ENCODE measurements at regions not wholly inside any gene's neighbourhood (a gene's known extent, or its start where the extent isn't known, plus 50 kb on each side); places are given as distances from the start of the nearest gene placed in this dataset.
"Not testable (repeated sequence)": the region's sequence is repeated elsewhere in the genome, so short reads cannot be mapped to it uniquely, and the experiment has no call there.

DNA sequence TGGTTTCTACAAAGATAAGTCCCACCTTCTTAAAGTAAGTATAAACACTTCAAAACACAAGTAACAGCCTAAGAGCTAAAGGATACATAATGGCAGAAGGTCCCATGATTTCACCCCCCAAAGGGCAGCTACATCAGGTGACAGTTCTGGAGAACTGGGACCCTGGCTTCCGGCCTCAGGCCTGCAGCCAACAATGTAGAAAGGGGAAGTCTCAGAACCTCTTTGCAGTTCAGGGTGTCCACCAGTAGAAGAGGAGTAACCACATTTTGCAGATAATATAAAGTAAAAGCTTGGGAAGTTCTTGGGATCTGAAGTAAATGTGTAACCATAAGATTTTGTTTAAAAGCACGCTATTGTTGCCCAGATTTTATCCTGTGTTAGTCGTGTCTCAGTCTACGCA, 267.4 kb upstream of the VLDLR start:
- no peak for DNase-seq (ENCODE audit: low read depth, low spot score)

DNA sequence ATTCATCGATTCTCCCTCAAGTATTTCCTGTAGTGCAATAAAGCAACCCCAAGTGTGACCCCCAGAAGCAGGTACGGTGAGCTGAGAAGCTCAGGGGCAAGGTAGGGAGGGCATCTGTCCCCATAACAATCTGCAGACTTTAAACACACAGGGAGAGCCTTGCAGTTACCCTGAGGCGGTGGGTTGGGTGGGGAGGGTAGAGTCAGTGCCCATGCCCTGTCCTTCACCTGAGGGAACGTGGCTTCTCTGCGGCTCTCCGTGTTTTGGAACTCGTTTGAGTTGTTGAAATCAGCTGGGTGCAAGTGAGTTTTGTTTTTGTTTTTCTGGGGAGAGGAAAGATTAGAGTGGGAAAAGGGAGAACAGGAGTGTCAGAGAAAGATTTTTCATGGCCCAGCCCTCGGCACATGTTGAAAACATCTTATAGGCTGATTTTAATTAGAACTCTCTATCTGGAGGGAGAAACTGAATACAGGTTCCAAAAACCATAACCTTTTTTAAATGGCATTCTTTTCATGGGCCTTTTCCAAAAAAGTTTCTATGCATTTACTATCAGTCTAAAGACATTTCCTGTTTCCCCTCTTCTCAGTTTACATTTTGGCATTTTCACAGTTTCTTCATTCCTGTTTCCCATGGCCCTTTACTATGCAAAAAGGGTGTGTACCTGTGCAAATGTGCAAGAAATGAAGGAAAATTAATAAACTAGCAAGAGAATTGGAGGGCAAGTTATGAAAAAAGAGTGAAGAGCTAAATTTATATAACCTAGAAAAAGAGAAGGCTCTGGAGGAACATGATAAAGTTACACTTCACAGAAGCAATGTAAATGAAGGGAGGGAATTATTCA, 266.5 kb upstream of the VLDLR start:
- no peak for DNase-seq (ENCODE audit: low read depth, low spot score)

DNA sequence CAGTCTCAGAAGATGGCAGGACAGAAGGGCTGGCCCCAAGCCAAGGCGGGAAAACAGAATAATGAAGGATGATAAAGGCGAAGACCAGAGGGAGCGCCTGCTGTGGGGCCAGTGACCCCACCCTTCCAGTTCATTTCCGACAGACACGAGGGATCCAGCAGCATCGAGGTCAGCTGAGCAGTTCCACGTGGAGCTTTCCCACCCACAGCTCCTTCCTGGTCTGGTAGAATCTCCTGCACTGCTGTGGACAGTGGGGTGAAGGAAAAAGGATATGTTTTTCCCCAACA, 265.9 kb upstream of the VLDLR start:
- DNase-seq (ENCODE audit: low read depth, low spot score): no peak

DNA sequence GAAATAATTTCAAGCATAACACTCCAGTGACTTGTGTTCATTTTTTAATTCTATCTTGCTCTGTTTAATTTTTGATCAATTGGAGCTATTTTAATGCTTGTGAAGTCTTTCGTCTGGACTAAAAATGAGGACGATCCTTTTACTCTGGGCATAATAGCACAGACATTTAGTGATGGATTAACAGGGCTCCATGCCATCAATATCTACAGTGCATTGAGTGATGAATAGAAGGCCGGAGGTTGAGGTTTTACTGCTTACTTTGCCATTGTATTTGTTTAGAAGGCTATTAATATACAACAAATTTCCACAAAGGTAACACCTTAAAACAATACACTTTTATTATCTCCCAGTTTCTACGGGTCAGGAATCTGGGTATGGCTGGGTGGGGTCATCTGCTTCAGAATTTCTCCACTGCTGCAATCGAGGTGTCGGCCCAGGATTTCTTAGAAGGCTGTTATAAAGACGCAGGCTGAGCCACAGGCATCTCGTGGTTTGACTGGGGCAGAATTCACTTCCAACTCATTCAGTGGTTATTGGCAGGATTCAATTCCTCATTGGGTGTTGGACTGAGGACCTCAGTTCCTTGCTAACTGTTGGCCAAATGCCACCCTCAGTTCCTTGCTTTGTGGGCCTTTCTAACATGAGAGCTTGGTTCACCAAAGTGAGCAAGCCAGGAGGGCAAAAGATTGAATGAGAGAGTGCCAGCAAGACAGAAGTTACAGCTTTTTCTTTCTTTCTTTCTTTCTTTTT, 265.4 kb upstream of the VLDLR start:
- no peak for DNase-seq (ENCODE audit: low read depth, low spot score)

DNA sequence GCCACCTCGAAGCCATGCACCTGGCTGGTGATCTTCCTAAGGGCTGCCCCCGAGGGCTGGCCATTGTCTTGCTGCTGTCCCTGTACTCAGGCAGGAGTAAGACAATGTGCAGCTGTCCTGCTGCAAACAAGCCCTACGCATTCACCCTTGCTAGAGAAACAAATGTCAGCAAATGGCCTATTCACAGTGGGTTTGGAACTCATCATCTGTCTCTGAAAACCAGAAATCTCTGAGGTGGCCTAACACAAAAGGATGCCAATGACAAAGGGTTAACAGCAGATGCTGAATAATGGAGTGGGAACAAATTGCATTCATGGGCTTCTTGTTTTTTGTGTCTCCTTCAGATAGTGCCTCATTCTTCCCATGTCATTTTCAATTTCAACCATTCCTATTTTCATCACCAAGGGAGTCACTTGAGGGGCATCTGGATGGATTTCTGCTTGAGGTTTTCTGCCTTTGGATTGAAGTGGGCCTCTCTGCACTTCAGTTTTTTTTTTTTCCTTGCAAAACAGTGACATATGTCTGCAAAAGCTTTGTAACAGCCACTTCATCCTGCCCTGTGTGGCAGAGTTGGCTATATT, 261.6 kb upstream of the VLDLR start:
- no peak for DNase-seq (ENCODE audit: low read depth, low spot score)

DNA sequence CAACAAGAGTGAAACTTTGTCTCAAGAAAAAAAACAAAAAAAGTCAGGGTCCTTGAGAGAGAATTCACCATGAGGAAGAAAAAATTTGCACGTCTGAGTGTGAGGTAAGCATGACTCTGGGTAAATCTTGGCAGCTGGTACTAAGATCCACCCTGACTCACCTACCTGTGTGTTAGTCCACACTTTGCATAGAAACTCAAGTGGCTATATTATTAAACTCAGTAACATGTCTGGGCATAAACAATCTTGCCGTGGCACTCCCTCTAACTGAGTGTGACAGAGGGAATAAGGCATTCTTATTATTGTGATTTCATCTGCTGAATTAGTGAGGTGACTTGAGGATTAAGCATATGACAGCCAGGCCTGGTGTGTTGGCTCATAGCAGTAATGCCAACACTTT, 259.4 kb upstream of the VLDLR start:
- no peak for DNase-seq (ENCODE audit: low read depth, low spot score)

DNA sequence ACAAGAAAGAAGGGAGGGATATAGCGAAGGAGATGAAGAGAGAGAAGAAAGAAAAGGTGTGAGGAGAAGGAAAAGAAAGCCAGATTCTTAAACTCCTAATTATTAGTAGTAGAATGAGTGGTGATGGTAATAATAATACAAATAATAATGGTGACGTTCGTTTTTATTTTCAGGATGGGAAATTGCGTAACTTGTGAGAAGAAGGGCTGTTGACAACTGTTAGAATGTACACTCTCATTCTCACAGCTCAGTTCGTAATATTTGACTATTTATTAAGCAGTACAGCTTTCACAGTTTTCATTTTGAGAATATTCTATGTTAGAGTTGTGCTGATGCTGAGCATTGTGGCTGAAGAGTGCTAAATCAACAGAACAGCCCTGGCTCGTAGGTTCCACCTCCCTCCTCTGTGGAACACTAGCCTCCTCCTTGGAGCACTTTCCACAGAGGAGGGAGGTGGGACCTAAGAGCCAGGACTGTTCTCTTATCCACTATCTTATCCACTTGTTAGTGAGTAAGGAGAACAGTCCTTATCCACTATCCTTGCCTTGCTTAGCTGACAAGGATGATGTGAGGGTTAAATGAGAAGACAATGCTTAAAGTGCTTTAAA, 258.3 kb upstream of the VLDLR start:
- no peak for DNase-seq (ENCODE audit: low read depth, low spot score)

DNA sequence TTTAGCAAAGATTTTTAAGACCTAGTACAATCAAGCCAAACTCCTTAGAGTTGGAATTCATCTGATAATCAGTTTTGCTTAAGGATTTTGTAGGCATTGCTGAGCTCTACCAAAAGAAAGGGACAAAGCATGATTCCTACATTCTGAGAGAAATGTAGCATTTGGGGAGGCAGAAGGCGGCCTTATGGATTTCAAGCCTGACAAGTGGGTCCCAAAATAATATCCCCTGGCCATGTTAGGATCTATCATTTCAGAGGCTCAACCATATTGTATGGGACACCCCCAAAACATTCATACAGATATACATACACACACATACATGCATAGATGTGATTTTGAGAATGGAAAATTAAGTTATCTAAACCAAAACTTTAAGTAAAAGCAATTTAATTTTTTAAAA, 257.8 kb upstream of the VLDLR start:
- no peak for DNase-seq (ENCODE audit: low read depth, low spot score)

DNA sequence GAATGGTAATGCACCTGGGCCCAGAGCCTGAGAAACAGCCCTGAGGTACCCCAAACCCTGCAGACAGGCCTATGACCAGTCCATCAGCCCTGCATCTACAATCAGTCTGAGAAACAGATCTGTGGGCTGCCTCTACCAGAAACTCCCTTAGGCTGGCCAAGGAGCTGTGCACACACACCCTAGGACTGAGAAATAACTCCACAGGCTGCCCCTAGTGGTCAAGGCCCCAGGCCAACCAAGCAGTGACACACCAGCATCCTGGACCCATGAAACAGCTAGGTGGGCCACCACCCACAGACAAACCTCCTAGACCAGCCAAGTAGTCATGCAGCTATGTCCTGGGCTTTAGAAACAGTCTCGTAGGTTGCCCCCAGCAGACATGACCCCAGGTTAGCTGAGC, 253.6 kb upstream of the VLDLR start:
- no peak for DNase-seq (ENCODE audit: low read depth, low spot score)

DNA sequence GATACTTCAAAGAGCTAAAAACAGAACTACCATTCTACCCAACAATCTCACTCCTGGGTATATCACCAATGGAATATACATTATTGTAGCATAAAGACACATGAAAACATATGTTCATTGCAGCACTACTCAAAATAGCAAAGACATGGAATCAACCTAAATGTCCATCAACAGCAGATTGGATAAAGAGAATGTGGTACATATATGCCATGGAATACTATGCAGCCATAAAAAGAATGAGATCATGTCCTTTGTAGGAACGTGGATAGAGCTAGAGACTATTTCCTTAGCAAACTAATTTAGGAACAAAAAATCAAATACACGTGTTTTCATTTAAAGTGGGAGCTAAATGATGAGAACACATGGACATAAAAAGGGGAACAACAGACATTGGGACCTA, 247.9 kb upstream of the VLDLR start:
- DNase-seq (ENCODE audit: low read depth, low spot score): no peak

DNA sequence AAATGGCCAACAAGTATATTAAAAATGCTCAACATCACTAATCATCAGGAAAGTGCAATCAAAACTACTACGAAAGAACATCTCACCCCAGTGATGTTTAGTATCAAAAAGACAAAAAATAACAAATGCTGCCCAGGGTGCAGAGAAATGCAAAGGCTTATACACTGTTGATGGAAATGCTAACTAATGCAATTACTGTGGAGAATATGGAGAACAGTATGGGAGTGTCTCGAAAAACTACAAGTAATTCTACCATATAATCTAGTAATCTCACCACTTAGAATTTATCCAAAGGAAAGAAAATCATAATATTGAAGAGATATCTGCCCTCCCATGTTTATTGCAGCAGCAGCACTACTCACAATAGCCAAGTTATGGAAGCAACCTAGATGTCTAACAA, 246.5 kb upstream of the VLDLR start:
- no peak for DNase-seq (ENCODE audit: low read depth, low spot score)

DNA sequence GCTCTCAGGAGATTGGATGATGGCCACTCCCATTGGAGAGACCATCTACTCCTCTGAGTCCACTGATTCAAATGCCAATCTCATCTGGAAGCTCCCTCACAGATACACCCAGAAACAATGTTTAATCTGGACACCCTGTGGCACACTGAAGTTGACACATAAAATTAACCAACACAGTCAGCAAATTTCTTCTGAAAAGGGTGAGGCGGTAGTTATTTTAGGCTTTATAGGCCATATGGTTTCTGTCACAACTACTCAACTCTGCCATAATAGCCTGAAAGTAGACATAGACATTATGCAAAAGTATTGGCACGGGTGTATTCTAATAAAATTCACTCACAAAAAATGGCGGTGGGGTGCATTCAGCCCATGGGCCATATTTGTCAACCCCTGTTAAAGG, 244.5 kb upstream of the VLDLR start:
- DNase-seq (ENCODE audit: low read depth, low spot score): no peak

DNA sequence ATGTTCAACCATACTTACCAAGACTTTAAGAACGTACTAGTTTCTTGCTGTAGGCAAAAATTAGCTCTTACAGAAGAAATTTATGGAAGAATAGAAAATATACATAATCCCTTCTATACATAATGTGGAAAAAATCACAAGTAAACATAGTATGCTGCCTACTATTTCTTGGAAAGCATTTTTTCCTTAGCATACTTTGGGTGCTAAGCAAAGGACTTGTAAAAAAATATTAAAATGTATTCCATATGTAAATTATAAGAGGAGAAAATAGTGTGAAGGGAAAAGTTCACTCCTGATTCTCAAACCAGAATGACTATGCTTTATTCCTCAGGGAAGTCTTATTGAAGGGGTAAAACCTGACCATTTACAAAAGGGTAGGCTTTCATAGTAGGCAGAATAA, 243.8 kb upstream of the VLDLR start:
- DNase-seq (ENCODE audit: low read depth, low spot score): no peak

DNA sequence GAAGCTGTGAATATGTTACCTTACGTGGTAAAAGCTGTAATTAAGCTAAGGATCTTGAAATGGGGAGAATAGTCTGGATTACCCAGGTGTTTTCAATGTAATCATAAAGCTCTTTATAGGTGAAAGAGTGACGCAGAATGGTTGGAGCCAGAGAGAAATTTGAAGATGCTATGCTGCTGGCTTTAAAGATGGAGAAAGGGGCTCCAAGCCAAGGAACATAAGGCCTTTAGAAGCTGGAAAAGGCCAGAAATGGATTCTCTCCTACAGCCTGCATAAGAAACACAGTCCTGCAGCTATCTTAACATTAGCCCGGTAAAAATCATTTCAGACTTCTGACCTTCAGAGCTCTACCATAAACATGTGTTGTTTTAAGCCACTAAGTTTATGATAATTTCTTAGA, 243.3 kb upstream of the VLDLR start:
- DNase-seq (ENCODE audit: low read depth, low spot score): no peak

DNA sequence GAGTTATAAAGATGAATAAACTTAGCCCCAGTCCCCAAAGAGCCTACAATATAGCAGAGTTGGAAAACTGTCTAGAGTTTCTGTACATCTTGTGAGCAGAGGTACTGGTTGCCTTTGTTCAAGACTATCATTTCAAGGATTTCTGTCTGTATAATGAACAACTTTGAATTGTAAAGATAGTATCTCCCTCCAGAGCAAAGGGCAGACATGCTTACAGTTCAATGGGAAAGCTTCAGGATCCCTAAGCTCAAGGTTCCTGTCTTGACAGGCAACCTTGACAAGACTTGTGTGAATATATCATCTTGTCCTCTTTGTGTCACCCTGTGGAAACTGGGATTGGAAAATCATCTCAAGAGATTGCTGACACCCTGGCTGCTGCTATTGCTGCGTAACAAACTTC, 242.8 kb upstream of the VLDLR start:
- no peak for DNase-seq (ENCODE audit: low read depth, low spot score)

DNA sequence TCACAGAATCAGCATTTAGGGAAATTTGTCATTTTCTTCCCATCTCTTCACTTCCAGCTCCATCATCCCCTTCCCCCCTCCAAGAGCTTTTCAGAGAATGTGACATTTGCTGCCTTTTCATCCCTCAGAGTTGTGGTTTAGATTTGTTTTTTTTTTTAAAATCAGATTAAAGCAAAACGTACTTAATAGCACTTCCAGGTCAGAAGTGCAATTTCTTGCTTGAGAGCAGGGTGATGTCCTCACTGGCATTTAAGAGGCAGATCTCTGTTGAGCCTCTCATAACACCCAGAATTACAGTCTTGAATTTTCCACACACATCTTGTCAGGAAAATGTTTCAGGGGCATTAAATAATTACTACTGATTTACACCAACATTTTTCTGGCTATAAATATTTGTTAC, 236.8 kb upstream of the VLDLR start:
- no peak for DNase-seq (ENCODE audit: low read depth, low spot score)

DNA sequence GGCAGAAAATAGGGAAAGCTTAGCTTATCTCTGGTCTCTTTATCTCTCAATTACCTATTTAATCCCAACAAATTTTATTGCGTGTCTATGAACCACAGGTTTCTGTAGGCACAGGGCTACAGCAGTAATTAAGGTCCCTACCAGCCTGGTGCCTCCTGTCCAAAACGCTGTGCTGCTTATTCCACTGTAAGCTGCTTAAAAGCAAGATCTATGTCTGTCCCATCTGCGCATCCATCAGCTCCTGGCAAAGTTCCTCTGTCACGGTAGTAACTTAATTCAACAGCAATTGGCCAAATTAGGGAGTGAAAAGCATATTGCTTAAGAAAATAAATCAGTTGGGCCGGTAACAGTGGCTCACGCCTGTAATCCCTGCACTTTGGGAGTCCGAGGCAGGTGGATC, 235.8 kb upstream of the VLDLR start:
- DNase-seq (ENCODE audit: low read depth, low spot score): no peak

DNA sequence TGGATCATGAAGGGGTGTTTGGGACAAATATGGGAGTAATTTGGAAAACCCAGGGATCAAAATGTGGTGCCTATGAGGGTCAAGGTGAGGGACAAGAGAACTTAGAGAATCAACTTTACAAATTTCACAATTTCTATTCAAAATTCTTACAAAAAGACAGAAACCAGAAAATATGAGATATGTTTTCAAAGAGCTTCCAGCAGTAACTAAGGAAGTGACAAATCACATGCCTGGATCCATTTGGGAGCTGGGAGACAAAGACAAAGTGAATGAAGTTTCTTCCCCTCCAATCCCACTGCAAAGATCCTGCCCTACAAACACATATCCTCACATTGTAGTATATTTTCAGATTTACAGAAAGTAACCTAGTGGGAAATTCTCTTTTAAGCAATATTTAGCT, 235.0 kb upstream of the VLDLR start:
- DNase-seq (ENCODE audit: low read depth, low spot score): no peak

DNA sequence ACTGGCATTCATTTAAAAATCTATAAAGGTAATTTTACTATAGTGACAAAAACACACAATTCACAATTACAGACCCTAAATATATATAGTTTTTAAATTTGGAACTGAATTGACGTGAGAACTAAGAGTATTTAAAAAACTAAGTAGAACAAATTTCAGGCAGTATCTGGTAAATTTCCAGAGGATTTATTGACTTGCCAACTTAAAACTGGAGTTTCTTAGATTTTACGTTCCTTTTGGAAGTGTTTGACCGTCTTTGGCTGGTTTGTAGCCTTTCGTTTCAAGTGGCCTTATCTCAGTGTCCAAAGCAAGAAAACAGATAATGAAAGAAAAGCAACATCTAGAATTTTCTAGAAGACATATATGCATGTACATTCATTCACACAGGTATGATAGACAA, 234.4 kb upstream of the VLDLR start:
- DNase-seq (ENCODE audit: low read depth, low spot score): no peak

DNA sequence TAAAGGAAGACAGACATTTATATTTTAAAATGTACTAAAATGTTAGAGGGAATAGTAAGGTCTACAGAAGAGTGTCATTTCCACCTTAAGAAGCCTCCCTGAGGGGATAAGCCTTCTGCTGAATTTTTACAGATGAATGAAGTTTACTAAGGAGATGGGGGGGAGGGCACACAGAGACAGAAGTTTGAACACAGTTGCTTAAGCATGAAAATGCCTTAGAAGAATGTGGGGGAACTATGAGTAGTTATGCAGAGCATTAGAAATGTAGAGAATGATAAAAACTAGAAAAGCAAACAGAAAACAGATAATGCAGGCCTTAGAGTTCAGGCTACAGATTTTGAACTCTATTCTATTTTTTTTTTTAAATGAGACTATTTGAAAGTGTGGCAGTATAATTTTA, 232.2 kb upstream of the VLDLR start:
- DNase-seq (ENCODE audit: low read depth, low spot score): no peak

DNA sequence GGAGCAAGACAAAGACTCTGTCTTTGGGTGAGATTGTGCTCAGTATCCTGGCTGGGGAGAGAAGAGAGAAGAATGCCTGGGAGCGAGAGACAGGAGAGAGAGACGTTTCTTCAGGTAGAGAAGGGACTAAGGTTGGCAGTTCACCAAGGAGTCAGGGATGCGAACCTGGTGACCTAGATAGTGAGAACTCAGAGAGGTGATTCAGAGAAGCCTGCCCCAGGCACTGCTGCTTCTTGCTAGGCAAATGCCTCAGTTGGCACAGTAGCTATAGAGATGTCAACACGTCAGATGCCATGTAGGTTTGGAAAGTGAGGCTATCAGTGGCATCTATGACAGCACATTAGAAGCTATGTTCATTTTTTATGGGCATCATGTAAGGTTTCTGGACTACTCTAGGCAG, 231.6 kb upstream of the VLDLR start:
- DNase-seq (ENCODE audit: low read depth, low spot score): no peak

DNA sequence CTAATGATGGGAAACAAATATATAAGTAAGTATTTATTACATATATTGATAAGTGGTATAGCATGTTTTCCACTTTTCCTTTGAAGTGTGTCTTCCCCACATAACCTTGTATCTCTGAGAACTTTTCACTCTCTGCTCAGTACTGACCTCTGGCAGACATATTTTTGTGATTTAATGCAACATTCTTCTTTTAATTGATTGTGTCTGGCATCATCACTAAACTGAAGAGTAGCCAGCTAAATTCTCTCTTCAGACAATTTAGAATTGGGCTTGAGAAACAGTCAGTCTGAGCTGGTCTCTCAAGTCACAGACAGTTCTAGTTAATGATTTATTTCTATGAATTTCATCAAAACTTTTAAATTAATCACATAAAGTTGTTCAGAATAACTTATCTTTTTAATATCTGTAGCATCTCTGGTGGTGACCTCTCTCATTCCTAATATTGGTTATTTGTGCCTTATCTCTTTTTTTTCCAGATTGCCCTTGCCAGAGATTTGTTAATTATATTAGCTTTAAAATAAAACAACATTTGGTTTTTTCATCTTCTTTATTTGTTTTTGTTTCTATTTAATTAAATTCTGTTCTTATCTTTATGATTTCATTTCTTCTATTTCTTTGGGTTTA, 230.0 kb upstream of the VLDLR start:
- not testable (repeated sequence) for DNase-seq (ENCODE audit: low read depth, low spot score)
